ENCODE measurements at regions not wholly inside any gene's neighbourhood (a gene's known extent, or its start where the extent isn't known, plus 50 kb on each side); places are given as distances from the start of the nearest gene placed in this dataset.

DNA sequence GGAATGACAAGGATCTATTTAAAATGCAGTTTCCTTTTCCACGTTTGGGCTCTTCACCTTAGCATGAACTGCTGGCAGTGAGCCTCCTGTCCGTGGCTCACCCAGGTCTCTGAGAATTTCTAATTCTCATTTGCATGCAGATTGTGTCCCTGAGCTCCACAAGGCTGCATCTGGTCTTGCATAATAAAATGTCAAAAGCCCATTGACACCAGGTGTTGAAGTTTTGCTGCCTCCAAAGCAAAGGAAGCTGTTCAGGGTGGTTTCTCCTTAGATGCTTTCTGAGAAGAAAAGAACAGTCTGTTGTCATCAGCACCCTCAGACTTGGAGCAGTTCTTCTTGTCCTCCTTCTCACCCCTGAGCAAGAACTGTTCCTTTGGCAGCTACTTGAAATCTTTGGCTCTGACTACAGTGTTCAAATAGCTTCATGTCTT lies 433.1 kb upstream of the KAZN start:
- TF ChIP-seq ZBTB7A (IDR thresholded peaks at IDR 0.05; ENCODE audit: low read depth) (no peak), YY1 (IDR thresholded peaks at IDR 0.05; ENCODE audit: low read depth) (no peak), CEBPB (IDR thresholded peaks at IDR 0.05) (no peak), CREB1 (IDR thresholded peaks at IDR 0.05; ENCODE audit: low read depth) (no peak), RAD21 (IDR thresholded peaks at IDR 0.05; ENCODE audit: low read depth) (no peak), FOXM1 (IDR thresholded peaks at IDR 0.05; ENCODE audit: borderline replicate concordance, low read depth) (no peak), TCF12 (IDR thresholded peaks at IDR 0.05; ENCODE audit: low read depth) (no peak), TEAD4 (IDR thresholded peaks at IDR 0.05) (no peak), EP300 (IDR thresholded peaks at IDR 0.05; ENCODE audit: borderline replicate concordance) (no peak), NFIC (IDR thresholded peaks at IDR 0.05) (no peak), EGR1 (IDR thresholded peaks at IDR 0.05) (no peak), TAF1 (IDR thresholded peaks at IDR 0.05; ENCODE audit: low read depth) (no peak)
- TF ChIP-seq, protein P1, sequence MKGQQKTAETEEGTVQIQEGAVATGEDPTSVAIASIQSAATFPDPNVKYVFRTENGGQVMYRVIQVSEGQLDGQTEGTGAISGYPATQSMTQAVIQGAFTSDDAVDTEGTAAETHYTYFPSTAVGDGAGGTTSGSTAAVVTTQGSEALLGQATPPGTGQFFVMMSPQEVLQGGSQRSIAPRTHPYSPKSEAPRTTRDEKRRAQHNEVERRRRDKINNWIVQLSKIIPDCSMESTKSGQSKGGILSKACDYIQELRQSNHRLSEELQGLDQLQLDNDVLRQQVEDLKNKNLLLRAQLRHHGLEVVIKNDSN (IDR thresholded peaks at IDR 0.05): no peak
- TF ChIP-seq, protein P2, sequence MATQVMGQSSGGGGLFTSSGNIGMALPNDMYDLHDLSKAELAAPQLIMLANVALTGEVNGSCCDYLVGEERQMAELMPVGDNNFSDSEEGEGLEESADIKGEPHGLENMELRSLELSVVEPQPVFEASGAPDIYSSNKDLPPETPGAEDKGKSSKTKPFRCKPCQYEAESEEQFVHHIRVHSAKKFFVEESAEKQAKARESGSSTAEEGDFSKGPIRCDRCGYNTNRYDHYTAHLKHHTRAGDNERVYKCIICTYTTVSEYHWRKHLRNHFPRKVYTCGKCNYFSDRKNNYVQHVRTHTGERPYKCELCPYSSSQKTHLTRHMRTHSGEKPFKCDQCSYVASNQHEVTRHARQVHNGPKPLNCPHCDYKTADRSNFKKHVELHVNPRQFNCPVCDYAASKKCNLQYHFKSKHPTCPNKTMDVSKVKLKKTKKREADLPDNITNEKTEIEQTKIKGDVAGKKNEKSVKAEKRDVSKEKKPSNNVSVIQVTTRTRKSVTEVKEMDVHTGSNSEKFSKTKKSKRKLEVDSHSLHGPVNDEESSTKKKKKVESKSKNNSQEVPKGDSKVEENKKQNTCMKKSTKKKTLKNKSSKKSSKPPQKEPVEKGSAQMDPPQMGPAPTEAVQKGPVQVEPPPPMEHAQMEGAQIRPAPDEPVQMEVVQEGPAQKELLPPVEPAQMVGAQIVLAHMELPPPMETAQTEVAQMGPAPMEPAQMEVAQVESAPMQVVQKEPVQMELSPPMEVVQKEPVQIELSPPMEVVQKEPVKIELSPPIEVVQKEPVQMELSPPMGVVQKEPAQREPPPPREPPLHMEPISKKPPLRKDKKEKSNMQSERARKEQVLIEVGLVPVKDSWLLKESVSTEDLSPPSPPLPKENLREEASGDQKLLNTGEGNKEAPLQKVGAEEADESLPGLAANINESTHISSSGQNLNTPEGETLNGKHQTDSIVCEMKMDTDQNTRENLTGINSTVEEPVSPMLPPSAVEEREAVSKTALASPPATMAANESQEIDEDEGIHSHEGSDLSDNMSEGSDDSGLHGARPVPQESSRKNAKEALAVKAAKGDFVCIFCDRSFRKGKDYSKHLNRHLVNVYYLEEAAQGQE (IDR thresholded peaks at IDR 0.05; ENCODE audit: low read depth): no peak
- TF ChIP-seq, protein P3, sequence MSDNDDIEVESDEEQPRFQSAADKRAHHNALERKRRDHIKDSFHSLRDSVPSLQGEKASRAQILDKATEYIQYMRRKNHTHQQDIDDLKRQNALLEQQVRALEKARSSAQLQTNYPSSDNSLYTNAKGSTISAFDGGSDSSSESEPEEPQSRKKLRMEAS (IDR thresholded peaks at IDR 0.05): no peak

DNA sequence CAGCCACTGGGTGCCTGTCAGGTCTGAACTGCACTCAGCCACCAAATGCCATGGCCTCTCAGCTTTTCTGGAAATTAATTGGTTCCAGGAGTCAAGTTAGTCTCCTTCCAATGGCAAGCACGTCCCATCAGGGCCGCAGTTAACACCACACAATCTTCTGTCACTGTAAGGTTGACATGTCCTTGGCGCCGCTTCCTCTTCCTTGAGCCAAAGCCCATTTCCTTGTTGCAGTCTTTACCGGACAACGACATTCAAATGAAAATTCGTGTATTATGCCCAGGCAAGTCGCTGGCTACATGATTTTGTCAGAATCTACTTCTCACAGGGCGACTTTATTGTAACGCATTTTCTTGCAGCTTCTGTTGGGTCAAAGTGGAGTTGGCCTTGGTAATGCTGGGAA lies 430.6 kb upstream of the KAZN start:
- TF ChIP-seq, protein P3 (IDR thresholded peaks at IDR 0.05): no peak
- TF ChIP-seq TCF12 (IDR thresholded peaks at IDR 0.05; ENCODE audit: low read depth) (no peak), CREB1 (IDR thresholded peaks at IDR 0.05; ENCODE audit: low read depth) (no peak), TAF1 (IDR thresholded peaks at IDR 0.05; ENCODE audit: low read depth) (no peak), FOXM1 (IDR thresholded peaks at IDR 0.05; ENCODE audit: borderline replicate concordance, low read depth) (no peak)

DNA sequence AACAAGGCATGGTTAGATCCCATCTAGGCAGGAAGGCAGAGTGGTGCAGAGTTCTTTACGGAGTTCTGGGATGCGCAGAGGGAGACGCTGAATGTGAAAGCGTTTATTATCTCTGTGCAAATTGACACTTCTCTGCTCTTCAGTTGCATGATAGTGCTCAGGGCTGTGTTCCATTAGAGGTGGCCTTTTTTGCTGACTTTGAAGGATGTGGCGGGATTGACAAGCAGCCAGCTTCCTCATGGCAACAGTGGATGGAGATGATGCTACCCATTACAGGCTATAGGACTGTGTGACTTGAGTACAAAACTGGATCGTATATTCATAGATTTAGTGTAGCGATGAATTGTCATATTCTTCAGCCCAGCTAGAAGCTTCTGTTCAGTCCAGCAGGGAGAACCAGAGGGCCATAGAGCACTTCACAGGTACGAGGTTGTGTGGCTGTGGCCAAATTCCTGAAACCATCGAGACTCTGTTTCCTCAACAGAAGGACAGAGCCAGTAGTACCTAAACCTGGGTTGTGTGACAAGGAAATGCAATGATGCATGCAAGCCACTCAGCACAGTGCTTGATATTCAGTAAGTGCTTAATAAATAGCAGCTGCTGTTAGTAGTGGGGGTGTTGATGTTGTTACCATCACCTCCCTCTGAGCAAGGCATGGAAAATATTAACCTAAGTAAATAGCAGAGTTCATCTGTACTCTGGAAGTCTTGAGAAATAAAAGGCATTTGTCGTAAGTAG lies 430.0 kb upstream of the KAZN start:
- no peak for TF ChIP-seq TAF1 (IDR thresholded peaks at IDR 0.05; ENCODE audit: low read depth)
- TF ChIP-seq, protein P2 (IDR thresholded peaks at IDR 0.05; ENCODE audit: low read depth): no peak

DNA sequence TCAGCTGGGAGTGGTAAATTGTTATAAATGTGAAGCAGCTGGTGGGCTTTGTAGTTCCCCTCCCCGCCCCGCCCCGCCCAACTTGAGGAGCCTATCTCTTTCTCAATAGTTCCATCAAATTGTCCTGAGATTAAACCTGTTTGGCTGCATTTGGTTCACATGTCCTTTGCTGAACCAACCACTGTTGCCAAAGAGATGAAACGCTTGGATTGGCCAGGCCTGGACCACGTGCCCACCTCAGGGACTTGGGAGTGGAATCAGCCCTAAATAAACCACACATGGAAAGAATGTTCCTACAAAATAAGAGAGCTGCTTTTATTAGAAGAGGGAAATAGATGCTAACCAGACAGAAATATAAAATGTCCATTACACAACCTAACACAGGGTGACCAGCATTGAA lies 424.9 kb upstream of the KAZN start:
- TF ChIP-seq EP300 (IDR thresholded peaks at IDR 0.05; ENCODE audit: borderline replicate concordance) (no peak), TAF1 (IDR thresholded peaks at IDR 0.05; ENCODE audit: low read depth) (no peak), EGR1 (IDR thresholded peaks at IDR 0.05) (no peak), CEBPB (IDR thresholded peaks at IDR 0.05) (no peak), YY1 (IDR thresholded peaks at IDR 0.05; ENCODE audit: low read depth) (no peak), TEAD4 (IDR thresholded peaks at IDR 0.05) (no peak), TCF12 (IDR thresholded peaks at IDR 0.05; ENCODE audit: low read depth) (no peak), CREB1 (IDR thresholded peaks at IDR 0.05; ENCODE audit: low read depth) (no peak), RAD21 (IDR thresholded peaks at IDR 0.05; ENCODE audit: low read depth) (no peak), ZBTB7A (IDR thresholded peaks at IDR 0.05; ENCODE audit: low read depth) (no peak), NFIC (IDR thresholded peaks at IDR 0.05) (no peak), FOXM1 (IDR thresholded peaks at IDR 0.05; ENCODE audit: borderline replicate concordance, low read depth) (no peak)
- TF ChIP-seq, protein P1 (IDR thresholded peaks at IDR 0.05): no peak
- TF ChIP-seq, protein P3 (IDR thresholded peaks at IDR 0.05): no peak
- TF ChIP-seq, protein P2 (IDR thresholded peaks at IDR 0.05; ENCODE audit: low read depth): no peak
